Immature natural killer cell (primary cell): ENCODE measurements at regions not wholly inside any gene's neighbourhood (a gene's known extent, or its start where the extent isn't known, plus 50 kb on each side); places are given as distances from the start of the nearest gene placed in this dataset.

Experiments
- DNase-seq, 3 donors: peaks; one replicate each; pipeline ENCODE4 v3.0.0; 2022; ENCODE audit warnings: mixed read lengths in 1 of 3
- H3K27ac Mint-ChIP-seq, 6 donors: one replicate each; pipeline ENCODE4 v1.8.0; 2020; ENCODE audit warnings: mixed read lengths in 6 of 6, mild to moderate bottlenecking in 5 of 6, inconsistent platforms in 4 of 6, moderate library complexity in 3 of 6
- H3K27me3 Mint-ChIP-seq, 3 donors: one replicate each; pipeline ENCODE4 v1.8.0; 2020 to 2021; ENCODE audit warnings: low read depth in 3 of 3, mild to moderate bottlenecking in 3 of 3, mixed read lengths in 3 of 3, moderate library complexity in 3 of 3, inconsistent platforms in 1 of 3
- H3K36me3 Mint-ChIP-seq, 3 donors: one replicate each; pipeline ENCODE4 v1.8.0; 2020; ENCODE audit warnings: mixed read lengths in 3 of 3, inconsistent platforms in 2 of 3, mild to moderate bottlenecking in 2 of 3
- H3K4me1 Mint-ChIP-seq, 2 donors: one replicate each; pipeline ENCODE4 v1.8.0; 2020; ENCODE audit warnings: inconsistent platforms in 2 of 2, mild to moderate bottlenecking in 2 of 2, mixed read lengths in 2 of 2, moderate library complexity in 1 of 2
- H3K4me3 Mint-ChIP-seq, 5 donors: one replicate each; pipeline ENCODE4 v1.8.0; 2020; ENCODE audit warnings: mild to moderate bottlenecking in 5 of 5, mixed read lengths in 5 of 5, inconsistent platforms in 3 of 5, moderate library complexity in 3 of 5
- H3K9me3 Mint-ChIP-seq, 6 donors: one replicate each; pipeline ENCODE4 v1.8.0; 2020; ENCODE audit warnings: mild to moderate bottlenecking in 6 of 6, mixed read lengths in 6 of 6, inconsistent platforms in 4 of 6, moderate library complexity in 3 of 6

DNA sequence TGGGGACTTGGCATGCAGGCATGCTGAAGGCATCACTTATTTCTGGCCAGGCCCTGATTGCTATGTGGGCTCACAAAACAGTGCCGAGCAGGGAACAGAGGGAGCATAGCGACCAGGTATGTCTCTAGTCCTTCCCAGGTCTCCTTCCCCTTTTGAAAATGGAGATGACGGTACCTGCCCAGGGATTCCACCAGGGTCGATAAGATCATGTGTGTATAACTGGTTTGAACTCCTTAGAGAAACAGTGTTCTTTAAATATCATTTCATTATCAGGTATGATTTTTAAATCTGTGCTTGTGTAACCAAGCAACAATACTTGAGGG, 280.6 kb downstream of the FOXO1 start:
- H3K36me3 Mint-ChIP-seq: no peaks in the 10 kb centered on the region
- peak overlapping the region in 4 of 6 donors; percentile 24 to 99 (median 87) for H3K27ac Mint-ChIP-seq
- H3K9me3 Mint-ChIP-seq: peaks cover 0 to 2% (median 0%) of the 10 kb centered on the region in 6 donors
- peaks cover 36 to 38% of the 10 kb centered on the region in 2 donors for H3K4me1 Mint-ChIP-seq
- no peak for DNase-seq
- H3K4me3 Mint-ChIP-seq: no peak overlapping the region
- peaks cover 6 to 10% (median 6%) of the 10 kb centered on the region in 3 donors for H3K27me3 Mint-ChIP-seq

DNA sequence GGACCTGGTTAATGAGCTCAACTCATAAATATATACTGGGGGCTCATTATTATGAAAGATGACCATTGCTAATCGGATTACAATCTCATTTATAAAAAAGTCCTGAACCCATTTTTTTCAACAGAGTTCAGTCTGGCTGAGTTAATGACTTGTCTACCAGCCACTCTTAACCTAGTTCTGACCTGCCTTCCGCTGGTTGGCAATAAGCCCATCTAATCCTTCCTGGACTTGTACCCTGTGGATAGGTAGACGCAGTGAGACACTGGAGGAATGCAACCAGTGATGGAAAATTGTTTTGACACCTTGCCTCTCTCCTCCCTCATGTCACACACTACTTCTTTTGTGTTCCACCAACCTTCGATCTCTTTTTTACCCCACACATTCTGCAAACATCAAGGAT, 279.9 kb downstream of the FOXO1 start:
- Mint-ChIP-seq H3K27me3 (peaks cover 6 to 10% (median 6%) of the 10 kb centered on the region in 3 donors), H3K27ac (peak overlapping the region in 5 of 6 donors; percentile 37 to 99 (median 71)), H3K4me3 (no peak overlapping the region), H3K9me3 (peaks cover 0 to 2% (median 0%) of the 10 kb centered on the region in 6 donors), H3K4me1 (peaks cover 37 to 38% of the 10 kb centered on the region in 2 donors), H3K36me3 (no peaks in the 10 kb centered on the region)
- no peak for DNase-seq

DNA sequence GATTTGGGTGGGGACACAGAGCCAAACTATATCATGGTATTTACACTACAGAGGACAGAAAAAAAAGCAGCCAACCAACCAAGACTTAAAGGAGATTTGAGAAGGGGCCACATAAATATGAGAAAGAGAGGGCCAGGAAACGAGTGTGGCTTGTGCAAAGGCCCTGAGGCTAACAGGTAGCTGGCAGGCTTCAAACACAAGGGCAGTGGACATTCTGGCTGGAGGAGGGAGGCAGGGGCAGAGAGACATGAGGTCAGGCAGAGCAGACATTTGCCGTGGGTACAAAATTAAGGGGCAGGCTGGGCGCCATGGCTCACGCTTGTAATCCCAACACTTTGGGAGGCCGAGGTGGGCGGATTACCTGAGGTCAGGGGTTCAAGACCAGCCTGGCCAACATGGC, 278.7 kb downstream of the FOXO1 start:
- H3K27me3 Mint-ChIP-seq: peaks cover 6 to 10% (median 6%) of the 10 kb centered on the region in 3 donors
- H3K4me3 Mint-ChIP-seq: peak overlapping the region; percentile 52 to 71 (median 67)
- peaks cover 0 to 2% (median 0%) of the 10 kb centered on the region in 6 donors for H3K9me3 Mint-ChIP-seq
- H3K27ac Mint-ChIP-seq: peak overlapping the region; percentile 88 to 99 (median 92)
- peaks cover 37 to 38% of the 10 kb centered on the region in 2 donors for H3K4me1 Mint-ChIP-seq
- no peak for DNase-seq
- no peaks in the 10 kb centered on the region for H3K36me3 Mint-ChIP-seq

DNA sequence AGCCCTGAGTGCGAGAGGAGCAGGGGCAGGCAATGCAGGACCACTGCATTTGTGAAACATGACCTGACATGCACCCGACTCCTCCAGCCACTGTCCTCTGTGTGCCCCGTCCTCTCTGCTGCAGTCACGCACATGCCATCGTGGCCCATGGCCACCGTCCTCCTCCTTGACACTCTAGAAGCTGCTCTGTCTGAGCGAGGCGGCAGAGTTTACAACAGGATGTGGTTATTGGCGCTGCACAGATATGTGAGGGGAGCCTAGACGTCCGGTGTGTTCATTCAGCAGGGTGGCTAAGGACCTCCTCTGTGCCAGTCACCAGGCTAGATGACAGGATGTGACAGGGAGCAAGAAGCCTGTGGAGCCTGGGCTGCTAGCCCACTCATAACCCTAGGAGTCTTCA, 277.8 kb downstream of the FOXO1 start:
- Mint-ChIP-seq H3K4me3 (peak overlapping the region; percentile 85 to 92 (median 90)), H3K36me3 (no peaks in the 10 kb centered on the region), H3K4me1 (peaks cover 37 to 38% of the 10 kb centered on the region in 2 donors), H3K27ac (peak overlapping the region; percentile 96 to 100 (median 98)), H3K27me3 (peaks cover 6 to 10% (median 6%) of the 10 kb centered on the region in 3 donors), H3K9me3 (peaks cover 0 to 2% (median 0%) of the 10 kb centered on the region in 6 donors)
- peak; percentile 88 to 90 (median 90) for DNase-seq

DNA sequence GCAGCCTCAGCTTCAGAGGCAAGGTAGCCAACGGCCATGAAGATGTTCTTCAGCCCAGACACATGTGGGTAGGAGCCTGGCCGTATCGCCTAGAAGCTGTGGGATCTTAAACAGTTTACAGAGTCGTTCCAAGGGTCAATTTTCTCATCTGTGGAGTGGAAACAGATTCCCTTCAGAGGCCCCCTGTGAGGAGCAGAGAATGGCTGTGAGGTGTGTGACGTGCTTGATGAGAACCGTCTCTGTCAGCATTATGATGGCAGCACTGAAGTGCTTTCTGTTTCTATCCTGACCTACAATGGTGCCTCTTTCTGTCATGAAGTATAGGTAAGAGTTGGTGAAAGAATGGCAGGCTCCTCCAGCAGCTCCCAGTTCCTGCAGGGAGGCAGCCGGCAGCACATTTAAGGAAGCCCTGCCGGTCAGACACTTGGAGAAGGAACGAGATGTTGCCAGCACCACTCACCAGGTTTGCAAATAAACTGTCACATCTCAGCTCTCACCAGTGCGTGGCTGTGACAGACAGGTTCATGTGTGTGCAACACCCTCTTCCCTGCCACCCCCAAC, 277.3 kb downstream of the FOXO1 start:
- Mint-ChIP-seq H3K27me3 (peaks cover 6 to 10% (median 6%) of the 10 kb centered on the region in 3 donors), H3K36me3 (no peaks in the 10 kb centered on the region), H3K4me3 (peak overlapping the region; percentile 85 to 92 (median 90)), H3K9me3 (peaks cover 0 to 2% (median 0%) of the 10 kb centered on the region in 6 donors), H3K4me1 (peaks cover 43% of the 10 kb centered on the region in 2 donors), H3K27ac (peak overlapping the region; percentile 96 to 100 (median 98))
- DNase-seq: peak; percentile 72 to 76 (median 73)

DNA sequence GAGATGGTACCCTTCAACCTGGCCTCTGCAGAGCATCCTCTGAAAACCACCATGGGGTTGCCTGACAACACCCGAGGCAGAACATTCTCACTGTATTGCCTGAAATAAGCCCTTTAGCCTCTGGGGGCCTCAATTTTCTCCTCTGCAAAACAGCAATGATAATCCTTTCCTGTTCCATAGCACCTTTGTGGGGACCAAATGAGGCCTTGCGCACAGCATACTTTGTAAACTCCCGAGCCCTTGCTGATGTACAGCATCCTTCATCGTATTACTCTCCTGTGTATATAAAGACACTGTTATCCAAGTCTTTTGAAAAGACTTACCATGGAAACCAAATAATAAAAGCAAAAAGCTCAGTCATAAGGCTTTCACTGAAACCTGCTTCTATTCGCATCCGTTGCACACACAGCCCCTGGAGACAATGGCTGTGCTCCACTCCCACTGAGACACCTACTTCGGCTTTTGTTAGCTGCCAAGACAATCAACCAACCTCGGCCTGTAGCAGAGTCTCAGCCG, 276.0 kb downstream of the FOXO1 start:
- H3K4me1 Mint-ChIP-seq: peaks cover 48 to 49% of the 10 kb centered on the region in 2 donors
- peak overlapping the region in 4 of 5 donors; percentile 4 to 67 (median 35) for H3K4me3 Mint-ChIP-seq
- H3K27ac Mint-ChIP-seq: peak overlapping the region; percentile 36 to 99 (median 74)
- no peaks in the 10 kb centered on the region for H3K36me3 Mint-ChIP-seq
- peaks cover 0 to 2% (median 0%) of the 10 kb centered on the region in 6 donors for H3K9me3 Mint-ChIP-seq
- DNase-seq: no peak
- H3K27me3 Mint-ChIP-seq: peaks cover 4 to 10% (median 5%) of the 10 kb centered on the region in 3 donors

DNA sequence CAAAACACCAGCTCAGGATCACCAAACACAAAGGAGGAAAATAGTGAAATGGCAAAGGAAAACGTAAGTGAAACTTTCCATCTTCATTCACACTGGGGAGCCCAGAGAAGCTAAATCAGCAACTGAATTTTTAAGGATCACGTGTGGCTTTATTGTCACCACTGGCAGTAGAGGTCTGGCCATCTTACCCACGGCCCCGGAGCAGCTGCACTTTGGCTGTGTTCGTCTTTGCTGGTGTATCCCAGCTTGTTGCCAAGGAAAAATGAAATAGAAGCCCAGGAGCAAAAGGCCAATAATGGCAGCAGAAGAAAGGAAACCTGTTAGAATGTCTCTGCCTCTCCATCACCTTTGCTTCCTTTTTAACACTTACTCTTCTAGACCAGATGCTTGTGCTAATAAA, 274.7 kb downstream of the FOXO1 start:
- peak overlapping the region in 3 of 6 donors; percentile 53 to 99 (median 69) for H3K27ac Mint-ChIP-seq

DNA sequence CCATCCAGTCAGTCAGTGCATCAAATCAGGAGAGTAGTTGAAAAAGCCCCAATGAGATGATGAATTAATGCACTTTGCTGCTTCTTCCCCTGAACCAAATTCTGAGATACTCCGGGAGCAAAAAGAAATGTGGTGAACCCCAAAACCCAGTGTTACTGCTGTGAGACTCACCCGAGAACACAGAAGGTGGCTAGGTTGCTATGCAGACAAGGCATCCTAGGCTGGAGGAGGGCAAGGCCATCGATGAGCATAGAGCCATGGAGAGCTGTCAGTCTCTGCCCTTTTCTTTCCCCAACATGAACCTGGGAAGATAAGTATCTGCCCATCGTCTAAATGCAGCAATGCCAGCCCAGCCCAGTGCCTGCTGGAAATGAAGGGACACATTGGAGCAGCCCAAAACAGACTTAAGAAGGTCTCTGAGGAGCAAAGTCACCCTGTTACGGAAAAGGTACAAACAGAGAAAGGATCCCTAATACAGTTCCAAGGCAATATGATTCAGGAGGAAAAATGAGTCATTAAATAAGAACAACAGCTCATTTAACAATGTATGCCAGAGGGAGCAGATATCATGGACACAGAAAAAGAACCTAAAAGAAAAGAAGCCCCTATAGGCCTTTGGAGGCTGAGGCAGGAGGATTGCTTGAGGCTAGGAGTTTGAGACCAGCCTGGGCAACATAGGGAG, 272.0 kb downstream of the FOXO1 start:
- H3K4me1 Mint-ChIP-seq: peaks cover 20 to 23% of the 10 kb centered on the region in 2 donors
- H3K36me3 Mint-ChIP-seq: no peaks in the 10 kb centered on the region
- no peaks in the 10 kb centered on the region for H3K9me3 Mint-ChIP-seq
- peaks cover 0 to 5% (median 0%) of the 10 kb centered on the region in 3 donors for H3K27me3 Mint-ChIP-seq
- peak; percentile 36 to 59 (median 46) for DNase-seq
- peak overlapping the region in 2 of 5 donors; percentile 30 to 38 for H3K4me3 Mint-ChIP-seq
- H3K27ac Mint-ChIP-seq: peak overlapping the region in 4 of 6 donors; percentile 20 to 71 (median 41)

More for the DNA sequence above, 274.7 kb downstream of the FOXO1 start:
- no peak for DNase-seq
- peaks cover 45 to 46% of the 10 kb centered on the region in 2 donors for H3K4me1 Mint-ChIP-seq
- no peaks in the 10 kb centered on the region for H3K36me3 Mint-ChIP-seq
- peaks cover 0 to under 1% (median 0%) of the 10 kb centered on the region in 6 donors for H3K9me3 Mint-ChIP-seq
- H3K4me3 Mint-ChIP-seq: no peak overlapping the region
- peaks cover 4 to 12% (median 5%) of the 10 kb centered on the region in 3 donors for H3K27me3 Mint-ChIP-seq

DNA sequence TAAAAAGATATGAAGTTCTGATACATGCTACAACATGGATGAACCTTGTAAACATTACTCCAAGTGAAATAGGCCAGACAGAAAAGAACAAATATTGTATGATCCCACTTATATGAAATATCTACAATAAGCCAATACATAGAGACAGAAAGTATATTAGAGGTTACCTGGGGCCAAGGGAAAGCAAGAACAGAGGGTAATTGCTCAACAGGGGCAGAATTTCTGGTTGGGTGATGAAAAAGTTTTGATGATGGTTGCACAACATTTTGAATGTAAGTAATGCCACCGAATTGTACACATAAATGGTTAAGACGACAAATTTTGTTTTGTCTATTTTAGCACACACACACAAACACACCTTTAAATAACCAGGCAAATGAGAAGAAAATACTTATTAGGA, 268.4 kb downstream of the FOXO1 start:
- no peaks in the 10 kb centered on the region for H3K9me3 Mint-ChIP-seq
- no peak overlapping the region for H3K4me3 Mint-ChIP-seq
- peaks cover 30 to 31% of the 10 kb centered on the region in 2 donors for H3K4me1 Mint-ChIP-seq
- H3K27me3 Mint-ChIP-seq: peaks cover 0 to 2% (median 0%) of the 10 kb centered on the region in 3 donors
- no peak for DNase-seq
- no peak overlapping the region for H3K27ac Mint-ChIP-seq
- no peaks in the 10 kb centered on the region for H3K36me3 Mint-ChIP-seq

DNA sequence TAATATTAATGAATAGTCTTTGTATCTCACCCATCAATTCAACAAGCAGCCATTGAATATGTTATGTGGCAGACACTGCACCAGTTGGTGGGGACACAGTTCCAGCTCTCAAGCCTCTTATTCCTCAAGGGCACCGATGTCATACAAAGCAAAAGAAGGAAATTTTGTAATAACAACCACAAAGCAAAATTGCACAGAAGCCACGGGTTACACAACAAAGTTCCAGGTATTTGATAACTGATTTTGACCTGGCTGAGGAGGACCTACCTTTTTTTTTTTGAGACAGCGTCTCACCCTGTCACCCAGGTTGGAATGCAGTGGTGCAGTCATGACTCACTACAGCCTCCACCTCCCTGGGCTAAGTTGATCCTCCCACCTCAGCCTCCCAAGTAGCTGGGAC, 266.7 kb downstream of the FOXO1 start:
- no peaks in the 10 kb centered on the region for H3K9me3 Mint-ChIP-seq
- no peaks in the 10 kb centered on the region for H3K36me3 Mint-ChIP-seq
- H3K27ac Mint-ChIP-seq: no peak overlapping the region
- DNase-seq: no peak
- no peak overlapping the region for H3K4me3 Mint-ChIP-seq
- peaks cover 0 to 2% (median 0%) of the 10 kb centered on the region in 3 donors for H3K27me3 Mint-ChIP-seq
- peaks cover 24 to 28% of the 10 kb centered on the region in 2 donors for H3K4me1 Mint-ChIP-seq

DNA sequence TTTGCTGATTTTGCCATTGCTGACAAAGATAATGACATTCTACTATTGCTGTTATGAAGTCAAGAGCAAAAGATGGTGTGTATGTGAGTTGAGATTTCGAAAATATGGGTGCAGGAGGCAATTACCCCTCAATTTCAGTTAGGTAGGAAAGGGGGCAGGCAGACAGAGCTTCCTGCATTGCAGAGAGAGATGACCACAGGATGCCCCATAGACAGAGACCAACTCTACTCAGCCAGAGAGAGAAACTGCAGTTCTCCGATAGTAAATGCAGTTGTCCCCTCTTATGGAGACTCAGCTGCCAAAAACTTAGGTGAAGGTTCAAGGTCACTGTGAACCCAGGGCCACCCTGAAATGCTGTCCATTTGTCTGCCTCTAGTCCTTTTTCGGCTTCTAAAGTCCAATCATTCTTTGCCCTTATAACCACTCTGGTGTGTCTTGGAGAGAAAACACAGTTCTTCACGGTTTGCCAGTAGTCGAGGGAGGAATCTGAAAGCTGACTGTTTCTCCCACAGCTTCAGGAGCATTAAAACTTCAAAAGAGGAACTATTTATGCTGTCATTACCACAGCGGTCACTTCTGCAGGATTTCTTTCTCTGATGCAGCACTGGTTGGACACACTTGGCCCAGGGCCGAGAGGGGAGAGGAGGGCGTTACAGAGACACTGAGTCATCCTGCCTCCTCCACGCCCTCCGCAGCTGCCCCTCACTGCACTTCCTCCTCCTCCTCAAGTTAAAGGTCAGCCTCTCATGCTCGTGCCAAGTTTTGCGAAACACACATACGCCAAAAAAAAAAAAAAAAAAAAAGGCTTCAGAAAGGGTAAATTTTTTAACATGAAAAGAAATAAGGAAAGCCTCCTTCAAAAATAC, 264.3 kb downstream of the FOXO1 start:
- Mint-ChIP-seq H3K9me3 (no peaks in the 10 kb centered on the region), H3K4me1 (peaks cover 24 to 28% of the 10 kb centered on the region in 2 donors), H3K36me3 (peaks cover 0 to 5% (median 0%) of the 10 kb centered on the region in 3 donors), H3K4me3 (peak overlapping the region; percentile 51 to 65 (median 60)), H3K27ac (peak overlapping the region; percentile 6 to 73 (median 42)), H3K27me3 (no peaks in the 10 kb centered on the region)
- DNase-seq: peak; percentile 20 to 35 (median 21)

DNA sequence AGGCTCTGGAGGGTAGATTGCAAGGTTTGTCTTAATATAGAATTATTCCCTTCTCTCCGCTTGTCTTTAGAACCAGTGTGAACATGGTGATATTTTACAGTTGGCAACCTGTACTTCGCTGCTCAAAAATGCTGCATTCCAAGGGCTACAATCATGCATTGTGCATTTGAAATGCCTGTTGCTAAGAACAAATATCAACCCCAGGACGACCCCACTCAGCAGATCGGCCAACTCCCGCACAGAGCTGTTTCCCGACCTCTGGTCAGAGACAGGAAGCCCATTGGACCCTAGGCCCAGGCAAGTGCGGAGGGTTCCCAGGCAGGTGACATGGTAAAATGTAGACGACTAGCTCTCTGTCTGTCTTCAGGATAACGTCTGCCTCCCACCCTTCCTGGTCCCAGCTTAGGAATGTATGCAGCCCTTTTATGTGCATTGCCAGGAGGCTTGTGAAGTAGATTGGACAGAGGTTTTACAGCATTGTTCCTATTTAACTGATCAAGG, 263.5 kb downstream of the FOXO1 start:
- peaks cover 0 to 5% (median 0%) of the 10 kb centered on the region in 3 donors for H3K36me3 Mint-ChIP-seq

More for the DNA sequence above, 263.5 kb downstream of the FOXO1 start:
- H3K4me1 Mint-ChIP-seq: peaks cover 24 to 28% of the 10 kb centered on the region in 2 donors
- no peaks in the 10 kb centered on the region for H3K27me3 Mint-ChIP-seq
- no peak for DNase-seq
- peak overlapping the region in 1 of 6 donors; percentile 18 for H3K27ac Mint-ChIP-seq
- H3K9me3 Mint-ChIP-seq: no peaks in the 10 kb centered on the region
- peak overlapping the region in 3 of 5 donors; percentile 51 to 61 (median 58) for H3K4me3 Mint-ChIP-seq
